Testis (tissue), 2 donors: ENCODE measurements at regions not wholly inside any gene's neighbourhood (a gene's known extent, or its start where the extent isn't known, plus 50 kb on each side); places are given as distances from the start of the nearest gene placed in this dataset.

ENCODE experiments used
- DNase-seq: peaks from one replicate; pipeline ENCODE4 v3.0.0-alpha.2; 2019
- H3K27ac ChIP-seq, 2 donors: fragments of 200-600 bp; sonication (generic); one replicate each; pipeline ENCODE4 v1.5.1; 2019
- H3K27me3 ChIP-seq: fragments of 200-600 bp; sonication (generic); one replicate; pipeline ENCODE4 v1.5.1; 2019
- H3K36me3 ChIP-seq: fragments of 200-600 bp; sonication (generic); one replicate; pipeline ENCODE4 v1.5.1; 2017; ENCODE audit warnings: low read depth; ENCODE audit errors: missing control alignments
- H3K4me1 ChIP-seq: fragments of 200-600 bp; sonication (generic); one replicate; pipeline ENCODE4 v1.5.1; 2019
- H3K4me3 ChIP-seq, 2 donors: fragments of 200-600 bp; sonication (generic); one replicate each; pipeline ENCODE4 v1.5.1; 2017 to 2019
- H3K9me3 ChIP-seq: fragments of 200-600 bp; sonication (generic); one replicate; pipeline ENCODE4 v1.5.1; 2017
- CTCF ChIP-seq, 3 experiments: fragments of 450-650 bp in 2 of 3; fragments of 200-600 bp in 1 of 3; sonication (generic) in 1 of 3; IDR thresholded peaks; one replicate each; pipeline ENCODE4 v1.5.1; 2016 to 2019; ENCODE audit warnings: antibody characterized with exemption in 3 of 3, mild to moderate bottlenecking in 2 of 3, moderate library complexity in 1 of 3
- POLR2A ChIP-seq: fragments of 450-650 bp; IDR thresholded peaks from one replicate; pipeline ENCODE4 v1.6.1; 2017; ENCODE audit warnings: antibody characterized with exemption, mild to moderate bottlenecking, moderate library complexity
- WGBS, 2 donors: methylation state at CpG; one replicate each; pipeline ENCODE4 v1.1.5; 2018; 5-methylcytosine and 5-hydroxymethylcytosine counted together
- intact Hi-C: fragments of 100-400 bp; cut with DNase I; formaldehyde crosslinking; loops from one replicate; pipeline ENCODE4 v1.15.1; 2023; ENCODE audit warnings: low total_unique reads

GRCh38 chr17:27380551-27380950 lies 75.7 kb upstream of the KSR1 start:
- 50% methylated on average over 10 of the region's 10 CpGs for WGBS, 2 donors
- DNase-seq = no peak
- no peak overlapping the region for H3K27ac ChIP-seq

GRCh38 chr17:27381007-27381501 lies 75.2 kb upstream of the KSR1 start:
- DNase-seq = peak; percentile 90
- intact Hi-C loops = no loop called here
- Histone ChIP-seq H3K9me3 (no peaks in the 10 kb centered on the region), H3K27ac (no peak overlapping the region), H3K4me3 (peak overlapping the region in 1 of 2 donors; percentile 42), H3K27me3 (no peaks in the 10 kb centered on the region), H3K4me1 (no peaks in the 10 kb centered on the region), H3K36me3 (no peaks in the 10 kb centered on the region)
- TF ChIP-seq POLR2A = no peak
- TF ChIP-seq CTCF (IDR thresholded peaks at IDR 0.05) = peak; percentile 66 to 84 (median 77)
- 52 to 75% methylated on average over 8 to 20 of the region's 22 CpGs for WGBS, 2 donors

More at GRCh38 chr17:27380551-27380950, 75.7 kb upstream of the KSR1 start:
- Histone ChIP-seq H3K4me1 (no peaks in the 10 kb centered on the region), H3K4me3 (peak overlapping the region; percentile 20 to 42), H3K9me3 (no peaks in the 10 kb centered on the region), H3K36me3 (no peaks in the 10 kb centered on the region), H3K27me3 (no peaks in the 10 kb centered on the region)
- intact Hi-C loops = no loop called here
- TF ChIP-seq POLR2A = no peak
- TF ChIP-seq CTCF (IDR thresholded peaks at IDR 0.05) = no peak

- no peak overlapping the region for H3K27ac ChIP-seq
- no peak for DNase-seq
- H3K4me1 ChIP-seq = no peaks in the 10 kb centered on the region
- H3K36me3 ChIP-seq = no peaks in the 10 kb centered on the region
- 82 to 91% methylated on average over 5 of the region's 5 CpGs for WGBS, 2 donors
- H3K27me3 ChIP-seq = no peaks in the 10 kb centered on the region
- intact Hi-C loops = no loop called here
- TF ChIP-seq CTCF (IDR thresholded peaks at IDR 0.05) = no peak
- no peak for TF ChIP-seq POLR2A
- H3K4me3 ChIP-seq = no peak overlapping the region
- no peaks in the 10 kb centered on the region for H3K9me3 ChIP-seq
These were observed 74.2 kb upstream of the KSR1 start for GRCh38 chr17:27382025-27382424.

GRCh38 chr17:27384261-27384701 lies 72.0 kb upstream of the KSR1 start:
- H3K27ac ChIP-seq = no peak overlapping the region
- no peaks in the 10 kb centered on the region for H3K9me3 ChIP-seq
- H3K4me3 ChIP-seq = no peak overlapping the region
- DNase-seq = peak; percentile 30
- WGBS, 2 donors = 38 to 40% methylated on average over 7 of the region's 7 CpGs
- no peak for TF ChIP-seq POLR2A
- TF ChIP-seq CTCF (IDR thresholded peaks at IDR 0.05) = no peak
- H3K4me1 ChIP-seq = no peaks in the 10 kb centered on the region
- H3K36me3 ChIP-seq = no peaks in the 10 kb centered on the region
- no peaks in the 10 kb centered on the region for H3K27me3 ChIP-seq
- intact Hi-C loops = no loop called here

GRCh38 chr17:27384726-27385125 lies 71.5 kb upstream of the KSR1 start:
- Histone ChIP-seq H3K4me3 (no peak overlapping the region), H3K36me3 (no peaks in the 10 kb centered on the region), H3K4me1 (no peaks in the 10 kb centered on the region), H3K27me3 (no peaks in the 10 kb centered on the region), H3K9me3 (no peaks in the 10 kb centered on the region), H3K27ac (no peak overlapping the region)
- intact Hi-C loops = no loop called here
- 67 to 78% methylated on average over 2 of the region's 2 CpGs for WGBS, 2 donors
- TF ChIP-seq POLR2A = no peak
- no peak for TF ChIP-seq CTCF (IDR thresholded peaks at IDR 0.05)
- DNase-seq = no peak
